H1 (cell line): ENCODE measurements at regions not wholly inside any gene's neighbourhood (a gene's known extent, or its start where the extent isn't known, plus 50 kb on each side); places are given as distances from the start of the nearest gene placed in this dataset.

Experiments
- ATF3 ChIP-seq: IDR thresholded peaks from 2 replicates; pipeline ENCODE4 v1.6.1; 2011; ENCODE audit warnings: low read depth, mild to moderate bottlenecking, low read length; ENCODE audit not compliant: insufficient read depth
- CEBPB ChIP-seq: IDR thresholded peaks from 2 replicates; pipeline ENCODE4 v1.6.1; 2012; ENCODE audit warnings: low read depth, low read length
- KDM1A ChIP-seq: fragments of 200-600, 300-600 bp; sonication (generic); IDR thresholded peaks from 2 replicates; pipeline ENCODE4 v1.7.1; 2016; ENCODE audit warnings: mild to moderate bottlenecking, low read length, borderline replicate concordance
- NANOG ChIP-seq: IDR thresholded peaks from 2 replicates; pipeline ENCODE4 v1.6.1; 2011; ENCODE audit warnings: low read length, low read depth, mild to moderate bottlenecking, inconsistent platforms; ENCODE audit not compliant: insufficient read depth, poor library complexity, severe bottlenecking
- SIN3A ChIP-seq, 2 experiments: IDR thresholded peaks in 1 of 2; conservative IDR thresholded peaks in 1 of 2; 2 replicates each; pipeline ENCODE4 v1.6.1; 2011 to 2012; ENCODE audit warnings: low read length in 2 of 2, improper control_type of control experiment in 1 of 2, low read depth in 1 of 2, mild to moderate bottlenecking in 1 of 2

DNA sequence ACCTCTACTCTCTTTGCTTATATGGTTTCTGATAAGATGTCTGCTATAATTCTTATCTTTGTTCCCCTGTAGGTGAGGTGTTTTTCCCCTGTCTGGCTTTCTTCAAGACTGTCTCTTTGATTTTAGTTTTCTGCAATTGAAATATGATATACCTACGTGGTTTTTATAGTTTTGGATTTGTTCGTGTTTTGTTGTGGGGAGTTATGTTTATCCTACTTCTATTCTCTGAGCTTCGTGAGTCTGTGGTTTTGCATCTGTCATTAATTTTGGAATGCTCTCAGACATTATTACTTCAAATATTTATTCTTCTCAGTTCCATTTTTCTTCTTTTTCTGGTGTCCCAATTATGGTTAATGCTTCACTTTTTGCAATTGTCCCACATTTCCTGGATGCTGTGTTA is 521.3 kb downstream of the KCTD16 start (continued):
- TF ChIP-seq ATF3 (no peak), SIN3A (conservative IDR thresholded peaks at IDR 0.05 in 1 of 2, IDR thresholded peaks at IDR 0.05 in 1 of 2; ENCODE audit: low read depth in 1 of 2, low read length in 2 of 2) (no peak), CEBPB (no peak), KDM1A (no peak), NANOG (no peak)
